ENCODE measurements at regions not wholly inside any gene's neighbourhood (a gene's known extent, or its start where the extent isn't known, plus 50 kb on each side); places are given as distances from the start of the nearest gene placed in this dataset.

GRCh38 chr4:178339769-178340168 lies 897.5 kb upstream of the AGA start:
- H3K4me1 ChIP-seq, result no peaks in the 10 kb centered on the region
- intact Hi-C loops (cut with DNase I; ENCODE audit: low total_unique reads), result no loop called here
- H3K9me3 ChIP-seq, result no peaks in the 10 kb centered on the region
- no peaks in the 10 kb centered on the region for H3K27me3 ChIP-seq
- no peaks in the 10 kb centered on the region for H3K36me3 ChIP-seq (ENCODE audit: low read depth, missing control alignments)
- TF ChIP-seq CTCF (IDR thresholded peaks at IDR 0.05) (no peak), POLR2A (IDR thresholded peaks at IDR 0.05) (no peak)
- no peak overlapping the region for H3K27ac ChIP-seq
- no peak for DNase-seq
- no peak overlapping the region for H3K4me3 ChIP-seq

- WGBS, 2 donors, result 85 to 89% methylated on average over 7 of the region's 7 CpGs
- Histone ChIP-seq H3K4me3 (no peak overlapping the region), H3K4me1 (no peaks in the 10 kb centered on the region), H3K27me3 (no peaks in the 10 kb centered on the region), H3K9me3 (no peaks in the 10 kb centered on the region), H3K27ac (no peak overlapping the region), H3K36me3 (ENCODE audit: low read depth, missing control alignments) (no peaks in the 10 kb centered on the region)
- TF ChIP-seq POLR2A (IDR thresholded peaks at IDR 0.05) (no peak), CTCF (IDR thresholded peaks at IDR 0.05) (no peak)
- DNase-seq, result no peak
- intact Hi-C loops (cut with DNase I; ENCODE audit: low total_unique reads), result no loop called here
Observed at GRCh38 chr4:178340468-178340867, 898.2 kb upstream of the AGA start.

GRCh38 chr4:178344096-178344495 lies 901.9 kb upstream of the AGA start:
- intact Hi-C loops (cut with DNase I; ENCODE audit: low total_unique reads), result no loop called here
- Histone ChIP-seq H3K4me3 (no peak overlapping the region), H3K36me3 (ENCODE audit: low read depth, missing control alignments) (no peaks in the 10 kb centered on the region), H3K4me1 (no peaks in the 10 kb centered on the region), H3K9me3 (no peaks in the 10 kb centered on the region), H3K27me3 (no peaks in the 10 kb centered on the region), H3K27ac (no peak overlapping the region)
- DNase-seq, result no peak
- TF ChIP-seq CTCF (IDR thresholded peaks at IDR 0.05), result no peak

- TF ChIP-seq CTCF (IDR thresholded peaks at IDR 0.05) (no peak), POLR2A (IDR thresholded peaks at IDR 0.05) (no peak)
- no peak for DNase-seq
- no peak overlapping the region for H3K4me3 ChIP-seq
- no peaks in the 10 kb centered on the region for H3K4me1 ChIP-seq
- no peaks in the 10 kb centered on the region for H3K9me3 ChIP-seq
- intact Hi-C loops (cut with DNase I; ENCODE audit: low total_unique reads), result no loop called here
- no peaks in the 10 kb centered on the region for H3K36me3 ChIP-seq (ENCODE audit: low read depth, missing control alignments)
- no peak overlapping the region for H3K27ac ChIP-seq
- no peaks in the 10 kb centered on the region for H3K27me3 ChIP-seq
Observed at GRCh38 chr4:178347111-178347510, 904.9 kb upstream of the AGA start.

- no peak overlapping the region for H3K27ac ChIP-seq
- H3K4me1 ChIP-seq, result no peaks in the 10 kb centered on the region
- no peaks in the 10 kb centered on the region for H3K9me3 ChIP-seq
- intact Hi-C loops (cut with DNase I; ENCODE audit: low total_unique reads), result no loop called here
- 82% methylated on average over 4 of the region's 4 CpGs for WGBS, 2 donors
- TF ChIP-seq CTCF (IDR thresholded peaks at IDR 0.05) (no peak), POLR2A (IDR thresholded peaks at IDR 0.05) (no peak)
- no peaks in the 10 kb centered on the region for H3K36me3 ChIP-seq (ENCODE audit: low read depth, missing control alignments)
- DNase-seq, result no peak
- H3K4me3 ChIP-seq, result no peak overlapping the region
- no peaks in the 10 kb centered on the region for H3K27me3 ChIP-seq
Observed at GRCh38 chr4:178349601-178350000, 907.4 kb upstream of the AGA start.
